CD14-positive monocyte (primary cell): ENCODE measurements at regions not wholly inside any gene's neighbourhood (a gene's known extent, or its start where the extent isn't known, plus 50 kb on each side); places are given as distances from the start of the nearest gene placed in this dataset.
A peak's percentile ranks its signal among the peaks of the same experiment; 100 is the strongest.

Experiments
- DNase-seq, 3 donors: peaks; one replicate each; pipeline ENCODE4 v3.0.0-alpha.2; 2011 to 2022
- H2AFZ ChIP-seq: 2 replicates; pipeline ENCODE4 v1.6.0; 2012; ENCODE audit warnings: mild to moderate bottlenecking, low read depth, low read length, inconsistent platforms; ENCODE audit not compliant: insufficient read depth, poor library complexity, severe bottlenecking
- H3K27ac ChIP-seq, 2 donors: 1 replicate in 1 of 2; 2 replicates in 1 of 2; pipeline ENCODE4 v1.5.1; 2012 to 2013; ENCODE audit warnings: low read length in 2 of 2, control low read depth in 1 of 2, inconsistent platforms in 1 of 2, low read depth in 1 of 2, mild to moderate bottlenecking in 1 of 2
- H3K27me3 ChIP-seq, 2 donors: one replicate each; pipeline versions ENCODE4 v1.6.0 to v1.6.1; 2011 to 2013; ENCODE audit warnings: low read length in 2 of 2; ENCODE audit not compliant: control insufficient read depth in 2 of 2, insufficient read depth in 2 of 2
- H3K36me3 ChIP-seq, 2 donors: replicated peaks in 1 of 2; 1 replicate in 1 of 2; 2 replicates in 1 of 2; pipeline versions ENCODE4 v1.5.1 to v1.6.1; 2012 to 2013; ENCODE audit warnings: low read length in 2 of 2, control low read depth in 1 of 2, inconsistent platforms in 1 of 2, mild to moderate bottlenecking in 1 of 2; ENCODE audit not compliant: insufficient read depth in 2 of 2, control insufficient read depth in 1 of 2
- H3K4me1 ChIP-seq, 2 donors: 1 replicate in 1 of 2; 2 replicates in 1 of 2; pipeline versions ENCODE4 v1.5.1 to v1.6.1; 2012 to 2013; ENCODE audit warnings: low read length in 2 of 2, control low read depth in 1 of 2, inconsistent platforms in 1 of 2, mild to moderate bottlenecking in 1 of 2, moderate library complexity in 1 of 2; ENCODE audit not compliant: insufficient read depth in 2 of 2, control insufficient read depth in 1 of 2
- H3K4me2 ChIP-seq: replicated peaks from 2 replicates; pipeline ENCODE3; 2012; ENCODE audit warnings: low read length, moderate library complexity, mild to moderate bottlenecking; ENCODE audit not compliant: poor library complexity, severe bottlenecking; ENCODE audit errors: extremely low read depth
- H3K4me3 ChIP-seq, 3 experiments: fragments of 200-600 bp in 1 of 3; sonication (generic) in 1 of 3; replicated peaks in 1 of 3; 1 replicate in 2 of 3; 2 replicates in 1 of 3; pipeline ENCODE4 v1.5.1; 2011 to 2013; ENCODE audit warnings: low read length in 3 of 3, mild to moderate bottlenecking in 3 of 3, control low read depth in 2 of 3, low read depth in 2 of 3, inconsistent platforms in 1 of 3, moderate library complexity in 1 of 3
- H3K79me2 ChIP-seq: 2 replicates; pipeline ENCODE4 v1.6.0; 2012; ENCODE audit warnings: mild to moderate bottlenecking, control low read depth, inconsistent platforms, low read length, moderate library complexity; ENCODE audit not compliant: insufficient read depth
- H3K9ac ChIP-seq: 2 replicates; pipeline ENCODE4 v1.6.0; 2017; ENCODE audit warnings: low read length, mild to moderate bottlenecking; ENCODE audit not compliant: insufficient read depth, poor library complexity, severe bottlenecking
- H3K9me3 ChIP-seq, 2 donors: replicated peaks in 1 of 2; 1 replicate in 1 of 2; 2 replicates in 1 of 2; pipeline versions ENCODE4 v1.5.1 to v1.6.1; 2012 to 2013; ENCODE audit warnings: low read length in 2 of 2, control low read depth in 1 of 2; ENCODE audit not compliant: control insufficient read depth in 1 of 2, insufficient read depth in 1 of 2
- H4K20me1 ChIP-seq: 2 replicates; pipeline ENCODE4 v1.6.0; 2012; ENCODE audit warnings: mild to moderate bottlenecking, low read length, control low read depth, moderate library complexity; ENCODE audit not compliant: insufficient read depth
- H3K27ac Mint-ChIP-seq, 7 donors: one replicate each; pipeline ENCODE4 v1.8.0; 2020; ENCODE audit warnings: mild to moderate bottlenecking in 7 of 7, mixed read lengths in 7 of 7, moderate library complexity in 6 of 7, inconsistent platforms in 2 of 7
- H3K27me3 Mint-ChIP-seq, 3 donors: one replicate each; pipeline ENCODE4 v1.8.0; 2021 to 2022; ENCODE audit warnings: low read depth in 3 of 3, mild to moderate bottlenecking in 3 of 3, mixed read lengths in 3 of 3, moderate library complexity in 3 of 3, inconsistent platforms in 1 of 3
- H3K36me3 Mint-ChIP-seq, 2 donors: one replicate each; pipeline ENCODE4 v1.8.0; 2020; ENCODE audit warnings: mixed read lengths in 2 of 2, inconsistent platforms in 1 of 2, mild to moderate bottlenecking in 1 of 2
- H3K4me1 Mint-ChIP-seq: one replicate; pipeline ENCODE4 v1.8.0; 2020; ENCODE audit warnings: mild to moderate bottlenecking, mixed read lengths
- H3K4me3 Mint-ChIP-seq, 2 donors: one replicate each; pipeline ENCODE4 v1.8.0; 2020; ENCODE audit warnings: mild to moderate bottlenecking in 2 of 2, mixed read lengths in 2 of 2, moderate library complexity in 1 of 2
- H3K9me3 Mint-ChIP-seq, 7 donors: one replicate each; pipeline ENCODE4 v1.8.0; 2020 to 2022; ENCODE audit warnings: mixed read lengths in 7 of 7, mild to moderate bottlenecking in 6 of 7, moderate library complexity in 6 of 7, inconsistent platforms in 2 of 7
- CTCF ChIP-seq: fragments of 200-600 bp; IDR thresholded peaks from one replicate; pipeline ENCODE4 v1.8.0; 2022; ENCODE audit warnings: antibody characterized with exemption, mild to moderate bottlenecking
- WGBS: methylation state at CpG from one replicate; pipeline ENCODE4 v1.1.5; 2013; ENCODE audit warnings: missing lambda C conversion rate; ENCODE audit not compliant: insufficient coverage; 5-methylcytosine and 5-hydroxymethylcytosine counted together
- intact Hi-C, 2 donors: fragments of 100-400 bp; cut with micrococcal nuclease; formaldehyde crosslinking; loops; one replicate each; pipeline versions ENCODE4 v1.15.0 to v1.15.1; 2023

- no peak overlapping the region for H3K4me2 ChIP-seq
- DNase-seq = no peak
- no peaks in the 10 kb centered on the region for H3K79me2 ChIP-seq
- Mint-ChIP-seq H3K27ac (peak overlapping the region in 1 of 7 donors; percentile 30), H3K4me3 (no peak overlapping the region), H3K4me1 (peaks cover 3% of the 10 kb centered on the region), H3K27me3 (peaks cover 2 to 5% (median 4%) of the 10 kb centered on the region in 3 donors), H3K9me3 (no peaks in the 10 kb centered on the region), H3K36me3 (no peaks in the 10 kb centered on the region)
- no peak overlapping the region for H3K27ac ChIP-seq
- no peak overlapping the region for H3K4me3 ChIP-seq
- intact Hi-C loops = no loop called here
- H3K9me3 ChIP-seq = no peaks in the 10 kb centered on the region
- no peak for TF ChIP-seq CTCF
- no peaks in the 10 kb centered on the region for H3K36me3 ChIP-seq
- WGBS = 83% methylated on average over 5 of the region's 7 CpGs
- no peak overlapping the region for H3K9ac ChIP-seq
- no peaks in the 10 kb centered on the region for H3K27me3 ChIP-seq
- H4K20me1 ChIP-seq = no peaks in the 10 kb centered on the region
- no peak overlapping the region for H2AFZ ChIP-seq
- H3K4me1 ChIP-seq = no peaks in the 10 kb centered on the region
Measured at GRCh38 chr5:61657010-61657409, 325.0 kb downstream of the ZSWIM6 start.

GRCh38 chr5:61657686-61658085 is 325.6 kb downstream of the ZSWIM6 start:
- no peak overlapping the region for H3K27ac ChIP-seq
- no peak for DNase-seq
- TF ChIP-seq CTCF = no peak
- Mint-ChIP-seq H3K4me1 (peaks cover 3% of the 10 kb centered on the region), H3K27ac (no peak overlapping the region), H3K36me3 (no peaks in the 10 kb centered on the region), H3K27me3 (peaks cover 2 to 5% (median 4%) of the 10 kb centered on the region in 3 donors), H3K9me3 (no peaks in the 10 kb centered on the region), H3K4me3 (no peak overlapping the region)
- H3K79me2 ChIP-seq = no peaks in the 10 kb centered on the region
- H3K9ac ChIP-seq = no peak overlapping the region
- H3K4me1 ChIP-seq = no peaks in the 10 kb centered on the region
- H3K27me3 ChIP-seq = no peaks in the 10 kb centered on the region
- no peak overlapping the region for H3K4me2 ChIP-seq
- intact Hi-C loops = no loop called here
- H4K20me1 ChIP-seq = no peaks in the 10 kb centered on the region
- H3K9me3 ChIP-seq = no peaks in the 10 kb centered on the region
- H2AFZ ChIP-seq = no peak overlapping the region
- no peaks in the 10 kb centered on the region for H3K36me3 ChIP-seq
- no CpG with 5 or more reads among the region's 3 CpGs for WGBS
- no peak overlapping the region for H3K4me3 ChIP-seq
